H1 (cell line): ENCODE measurements at regions not wholly inside any gene's neighbourhood (a gene's known extent, or its start where the extent isn't known, plus 50 kb on each side); places are given as distances from the start of the nearest gene placed in this dataset.

Source experiments
- CTCF ChIA-PET: fragments of 300-600 bp; sonication (Branson Sonifier 250); formaldehyde crosslinking; loops from one replicate; lab custom pipeline; 2021; ENCODE audit not compliant: partially characterized antibody; lab: Charles Lee
- POLR2A ChIA-PET: fragments of 300-600 bp; sonication (Branson Sonifier 250); formaldehyde crosslinking; loops from one replicate; lab custom pipeline; 2021; ENCODE audit warnings: inconsistent platforms; ENCODE audit not compliant: partially characterized antibody; lab: Charles Lee
- DNase-seq, 2 experiments: peaks; one replicate each; pipeline versions ENCODE4 v3.0.0 to v3.0.0-alpha.2; 2010 to 2022; ENCODE audit warnings: low spot score in 2 of 2, low read depth in 1 of 2, mixed read lengths in 1 of 2
- FAIRE-seq: peaks from 2 replicates; lab custom pipeline; 2011; peaks lifted over from hg19 to GRCh38; lab: Jason Lieb, UNC
- H2AFZ ChIP-seq: 2 replicates; pipeline ENCODE4 v1.8.1; 2012; ENCODE audit warnings: low read length, inconsistent platforms
- H2AK5ac ChIP-seq: 2 replicates; pipeline ENCODE4 v1.6.1; 2013; ENCODE audit warnings: low read depth, low read length
- H2BK120ac ChIP-seq: replicated peaks from 2 replicates; pipeline ENCODE3; 2013; ENCODE audit warnings: low read depth, low read length, inconsistent platforms
- H2BK12ac ChIP-seq: 2 replicates; pipeline ENCODE4 v1.6.1; 2013; ENCODE audit warnings: low read depth, low read length
- H2BK15ac ChIP-seq: 2 replicates; pipeline ENCODE4 v1.6.1; 2013; ENCODE audit warnings: low read length
- H2BK20ac ChIP-seq: 2 replicates; pipeline ENCODE4 v1.6.1; 2013; ENCODE audit warnings: low read length
- H2BK5ac ChIP-seq: 2 replicates; pipeline ENCODE4 v1.6.1; 2013; ENCODE audit warnings: low read depth, low read length
- H3K14ac ChIP-seq: 2 replicates; pipeline ENCODE4 v1.6.1; 2013; ENCODE audit warnings: inconsistent platforms; ENCODE audit not compliant: insufficient read length
- H3K18ac ChIP-seq: 2 replicates; pipeline ENCODE4 v1.6.1; 2013; ENCODE audit warnings: low read length; ENCODE audit errors: extremely low read depth
- H3K23ac ChIP-seq: 2 replicates; pipeline ENCODE4 v1.6.1; 2013; ENCODE audit warnings: inconsistent platforms; ENCODE audit not compliant: insufficient read length
- H3K23me2 ChIP-seq: 2 replicates; pipeline ENCODE4 v1.6.1; 2013; ENCODE audit warnings: low read depth, low read length
- H3K27ac ChIP-seq: 2 replicates; pipeline ENCODE4 v1.6.1; 2011; ENCODE audit warnings: low read depth, low read length, inconsistent platforms
- H3K27me3 ChIP-seq, 4 experiments: replicated peaks in 1 of 4; 1 replicate in 1 of 4; 2 replicates in 3 of 4; pipeline versions ENCODE4 v1.6.1 to v1.8.1; 2011 to 2013; ENCODE audit warnings: low read length in 3 of 4, mild to moderate bottlenecking in 3 of 4, inconsistent platforms in 2 of 4, mixed read lengths in 2 of 4, moderate library complexity in 1 of 4; ENCODE audit not compliant: control insufficient read depth in 3 of 4, insufficient read depth in 3 of 4; ENCODE audit errors: extremely low read depth in 1 of 4
- H3K36me3 ChIP-seq, 4 experiments: 2 replicates each; pipeline versions ENCODE4 v1.6.1 to v1.8.1; 2011 to 2013; ENCODE audit warnings: mild to moderate bottlenecking in 4 of 4, low read length in 3 of 4, moderate library complexity in 2 of 4, control low read depth in 1 of 4, inconsistent platforms in 1 of 4; ENCODE audit not compliant: insufficient read depth in 4 of 4, control insufficient read depth in 2 of 4
- H3K4ac ChIP-seq: replicated peaks from 2 replicates; pipeline ENCODE3; 2013; ENCODE audit warnings: low read length, low read depth, mixed read lengths, inconsistent platforms; ENCODE audit not compliant: insufficient read length
- H3K4me1 ChIP-seq, 4 experiments: replicated peaks in 1 of 4; 1 replicate in 1 of 4; 2 replicates in 3 of 4; pipeline versions ENCODE4 v1.6.1 to v1.8.1; 2011 to 2013; ENCODE audit warnings: low read length in 3 of 4, inconsistent platforms in 2 of 4, mixed read lengths in 1 of 4; ENCODE audit not compliant: insufficient read depth in 4 of 4, control insufficient read depth in 3 of 4
- H3K4me2 ChIP-seq, 2 experiments: 2 replicates each; pipeline versions ENCODE4 v1.6.1 to v1.8.1; 2011 to 2013; ENCODE audit warnings: low read depth in 2 of 2, low read length in 2 of 2, control low read depth in 1 of 2, inconsistent platforms in 1 of 2, mild to moderate bottlenecking in 1 of 2; ENCODE audit not compliant: insufficient read depth in 1 of 2
- H3K4me3 ChIP-seq, 4 experiments: fragments of 200-600, 300-600 bp in 1 of 4; sonication (generic), shearing (Covaris generic), sonication (Bioruptor Twin) in 1 of 4; 2 replicates each; pipeline versions ENCODE4 v1.5.1 to v1.8.1; 2011 to 2016; ENCODE audit warnings: low read length in 4 of 4, low read depth in 3 of 4, control low read depth in 2 of 4, inconsistent platforms in 2 of 4, mild to moderate bottlenecking in 2 of 4, mixed read lengths in 1 of 4, moderate library complexity in 1 of 4; ENCODE audit not compliant: insufficient read depth in 2 of 4; ENCODE audit errors: extremely low read depth in 1 of 4
- H3K56ac ChIP-seq: replicated peaks from 2 replicates; pipeline ENCODE3; 2013; ENCODE audit warnings: low read depth, mild to moderate bottlenecking, mixed read lengths, low read length, inconsistent platforms; ENCODE audit not compliant: insufficient read length
- H3K79me1 ChIP-seq: 2 replicates; pipeline ENCODE4 v1.6.1; 2013; ENCODE audit warnings: low read depth, low read length, control low read depth
- H3K79me2 ChIP-seq, 2 experiments: 2 replicates each; pipeline versions ENCODE4 v1.6.1 to v1.8.1; 2012 to 2013; ENCODE audit warnings: low read length in 2 of 2, mild to moderate bottlenecking in 2 of 2, inconsistent platforms in 1 of 2; ENCODE audit not compliant: insufficient read depth in 2 of 2, control insufficient read depth in 1 of 2
- H3K9ac ChIP-seq, 4 experiments: replicated peaks in 1 of 4; 1 replicate in 1 of 4; 2 replicates in 3 of 4; pipeline versions ENCODE4 v1.6.1 to v1.8.1; 2011 to 2013; ENCODE audit warnings: low read depth in 3 of 4, low read length in 3 of 4, control low read depth in 2 of 4, mild to moderate bottlenecking in 2 of 4, moderate library complexity in 2 of 4, inconsistent platforms in 1 of 4; ENCODE audit errors: extremely low read depth in 1 of 4
- H3K9me3 ChIP-seq, 2 experiments: 2 replicates each; pipeline versions ENCODE4 v1.6.1 to v1.8.1; 2012 to 2013; ENCODE audit warnings: mild to moderate bottlenecking in 2 of 2, moderate library complexity in 2 of 2, control low read depth in 1 of 2, inconsistent platforms in 1 of 2, low read depth in 1 of 2, low read length in 1 of 2, mixed read lengths in 1 of 2; ENCODE audit not compliant: insufficient read depth in 2 of 2
- H4K20me1 ChIP-seq, 2 experiments: replicated peaks in 1 of 2; 2 replicates each; pipeline versions ENCODE3 to v1.8.1; 2011 to 2013; ENCODE audit warnings: inconsistent platforms in 2 of 2, low read length in 2 of 2, mild to moderate bottlenecking in 1 of 2; ENCODE audit not compliant: insufficient read depth in 2 of 2, control insufficient read depth in 1 of 2
- H4K5ac ChIP-seq: 2 replicates; pipeline ENCODE4 v1.6.1; 2013; ENCODE audit warnings: low read length, low read depth, mixed read lengths, inconsistent platforms; ENCODE audit not compliant: insufficient read length
- H4K8ac ChIP-seq: 2 replicates; pipeline ENCODE4 v1.8.0; 2013; ENCODE audit warnings: mild to moderate bottlenecking, moderate library complexity, low read length, inconsistent platforms; ENCODE audit not compliant: insufficient read depth; ENCODE audit errors: extremely low read depth
- H4K91ac ChIP-seq: replicated peaks from 2 replicates; pipeline ENCODE3; 2013; ENCODE audit warnings: low read length, mixed read lengths, inconsistent platforms; ENCODE audit not compliant: insufficient read length
- ASH2L ChIP-seq: fragments of 200-600, 300-600 bp; sonication (generic); IDR thresholded peaks from one replicate; pipeline ENCODE4 v1.7.1; 2017; ENCODE audit warnings: low read length
- CEBPB ChIP-seq: IDR thresholded peaks from 2 replicates; pipeline ENCODE4 v1.6.1; 2012; ENCODE audit warnings: low read depth, low read length
- FOSL1 ChIP-seq: IDR thresholded peaks from 2 replicates; pipeline ENCODE4 v1.6.1; 2011; ENCODE audit warnings: mild to moderate bottlenecking, low read depth, low read length, moderate library complexity; ENCODE audit not compliant: insufficient read depth
- HDAC6 ChIP-seq: IDR thresholded peaks from one replicate; pipeline ENCODE4 v1.7.1; 2012; ENCODE audit warnings: low read depth, mild to moderate bottlenecking, inconsistent platforms, low read length, moderate library complexity
- KDM4A ChIP-seq: IDR thresholded peaks from one replicate; pipeline ENCODE4 v1.7.1; 2012; ENCODE audit warnings: low read depth, mild to moderate bottlenecking, moderate library complexity, low read length, inconsistent platforms; ENCODE audit not compliant: severe bottlenecking
- MAFK ChIP-seq: IDR thresholded peaks from 2 replicates; pipeline ENCODE4 v1.6.1; 2012; ENCODE audit warnings: low read depth, mild to moderate bottlenecking, improper control_type of control experiment, low read length
- NRF1 ChIP-seq: IDR thresholded peaks from 2 replicates; pipeline ENCODE4 v1.6.1; 2011; ENCODE audit warnings: mild to moderate bottlenecking, low read depth, low read length, improper control_type of control experiment
- POU5F1 ChIP-seq: IDR thresholded peaks from 2 replicates; pipeline ENCODE4 v1.6.1; 2011; ENCODE audit warnings: low read depth, mild to moderate bottlenecking, low read length, moderate library complexity
- RAD21 ChIP-seq, 2 experiments: IDR thresholded peaks in 1 of 2; conservative IDR thresholded peaks in 1 of 2; 2 replicates each; pipeline ENCODE4 v1.6.1; 2011; ENCODE audit warnings: low read depth in 2 of 2, low read length in 2 of 2, improper control_type of control experiment in 1 of 2, inconsistent platforms in 1 of 2, mild to moderate bottlenecking in 1 of 2, moderate library complexity in 1 of 2
- RBBP5 ChIP-seq: IDR thresholded peaks from 2 replicates; pipeline ENCODE4 v1.7.1; 2012; ENCODE audit warnings: low read depth, mild to moderate bottlenecking, inconsistent platforms, low read length, moderate library complexity, borderline replicate concordance
- SP1 ChIP-seq: IDR thresholded peaks from 2 replicates; pipeline ENCODE4 v1.6.1; 2011; ENCODE audit warnings: low read depth, low read length
- SP4 ChIP-seq: IDR thresholded peaks from 2 replicates; pipeline ENCODE4 v1.6.1; 2012; ENCODE audit warnings: low read length, inconsistent platforms
- WGBS, 2 experiments: shearing (Covaris generic) in 1 of 2; methylation state at CpG; one replicate each; pipeline versions ENCODE4 v1.1.6 to v1.1.7; 2013 to 2015; ENCODE audit warnings: low lambda C conversion rate in 2 of 2, mixed read lengths in 2 of 2, inconsistent platforms in 1 of 2, low coverage in 1 of 2, missing lambda C conversion rate in 1 of 2; ENCODE audit not compliant: insufficient replicate concordance in 2 of 2, insufficient coverage in 1 of 2, insufficient read length in 1 of 2; ENCODE audit errors: extremely low coverage in 1 of 2, missing lambda C conversion rate in 1 of 2; 5-methylcytosine and 5-hydroxymethylcytosine counted together

DNA sequence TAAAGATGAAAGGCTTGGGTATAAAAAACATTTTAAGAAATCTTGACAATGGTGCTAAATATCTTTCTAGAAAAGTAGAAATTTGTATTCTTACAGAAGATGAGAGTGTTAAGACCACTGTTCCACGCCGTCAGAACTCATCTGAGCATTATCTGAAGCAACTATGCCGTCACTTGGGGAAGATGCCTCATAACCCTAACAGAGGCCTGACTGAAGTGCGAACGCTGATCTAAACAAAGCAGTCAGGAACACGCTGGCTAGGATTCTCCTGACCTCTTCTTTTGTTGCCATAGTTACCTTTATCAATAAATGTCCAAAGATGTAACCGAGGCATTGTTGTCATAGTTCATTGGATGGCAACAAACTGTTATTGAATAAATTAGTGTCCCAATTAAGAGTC is 612.4 kb downstream of the LTN1 start:
- H2BK20ac ChIP-seq: no peak overlapping the region
- no peak overlapping the region for H3K27ac ChIP-seq
- no peaks in the 10 kb centered on the region; a peak in 1 of 7 replicates for H3K4me1 ChIP-seq
- H2BK15ac ChIP-seq: no peak overlapping the region
- H2BK5ac ChIP-seq: no peak overlapping the region
- no peak overlapping the region for H3K4me2 ChIP-seq
- no peaks in the 10 kb centered on the region for H3K79me2 ChIP-seq
- H2AK5ac ChIP-seq: no peak overlapping the region
- ChIA-PET CTCF (no interaction called here), POLR2A (no interaction called here)
- no peak overlapping the region for H3K56ac ChIP-seq
- H4K8ac ChIP-seq: no peak overlapping the region
- H2AFZ ChIP-seq: no peak overlapping the region
- no peak for TF ChIP-seq MAFK
- TF ChIP-seq SP1: no peak
- no peak for TF ChIP-seq FOSL1
- TF ChIP-seq RBBP5: no peak
- no peak for TF ChIP-seq NRF1
- no peak for TF ChIP-seq HDAC6
- no peak for TF ChIP-seq RAD21 (IDR thresholded peaks at IDR 0.05 in 1 of 2, conservative IDR thresholded peaks at IDR 0.05 in 1 of 2; ENCODE audit: low read depth in 2 of 2, low read length in 2 of 2)
- TF ChIP-seq POU5F1: no peak
- TF ChIP-seq KDM4A: no peak
- no peak for TF ChIP-seq SP4
- TF ChIP-seq ASH2L: no peak
- TF ChIP-seq CEBPB: no peak
- no peak overlapping the region for H2BK120ac ChIP-seq
- H3K9ac ChIP-seq: no peak overlapping the region
- H4K5ac ChIP-seq: no peak overlapping the region
- DNase-seq: no peak
- H3K18ac ChIP-seq: no peak overlapping the region
- no peak for FAIRE-seq
- no peak overlapping the region for H3K14ac ChIP-seq
- no peaks in the 10 kb centered on the region for H3K79me1 ChIP-seq
- no peaks in the 10 kb centered on the region; the same call in 1 of the 2 replicates for H3K23me2 ChIP-seq
- no peak overlapping the region for H3K23ac ChIP-seq
- 88% methylated on average over 7 of the region's 7 CpGs; no CpG with 5 or more reads in 1 of the 2 experiments for WGBS, 2 experiments
- H3K36me3 ChIP-seq: no peaks in the 10 kb centered on the region
- no peak overlapping the region for H4K91ac ChIP-seq
- no peak overlapping the region for H3K4me3 ChIP-seq
- H2BK12ac ChIP-seq: no peak overlapping the region
- no peaks in the 10 kb centered on the region for H4K20me1 ChIP-seq
- no peak overlapping the region for H3K4ac ChIP-seq
- H3K27me3 ChIP-seq: no peaks in the 10 kb centered on the region
- H3K9me3 ChIP-seq: no peaks in the 10 kb centered on the region
